Stimulated activated CD4-positive, alpha-beta T cell treated with anti-CD3 and anti-CD28 coated beads, Interleukin-4, amount 100 ng/mL, for 24 hours (primary cell): ENCODE measurements at regions not wholly inside any gene's neighbourhood (a gene's known extent, or its start where the extent isn't known, plus 50 kb on each side); places are given as distances from the start of the nearest gene placed in this dataset.

Experiments
- DNase-seq: peaks from one replicate; pipeline ENCODE4 v3.0.0-alpha.2; 2020

DNA sequence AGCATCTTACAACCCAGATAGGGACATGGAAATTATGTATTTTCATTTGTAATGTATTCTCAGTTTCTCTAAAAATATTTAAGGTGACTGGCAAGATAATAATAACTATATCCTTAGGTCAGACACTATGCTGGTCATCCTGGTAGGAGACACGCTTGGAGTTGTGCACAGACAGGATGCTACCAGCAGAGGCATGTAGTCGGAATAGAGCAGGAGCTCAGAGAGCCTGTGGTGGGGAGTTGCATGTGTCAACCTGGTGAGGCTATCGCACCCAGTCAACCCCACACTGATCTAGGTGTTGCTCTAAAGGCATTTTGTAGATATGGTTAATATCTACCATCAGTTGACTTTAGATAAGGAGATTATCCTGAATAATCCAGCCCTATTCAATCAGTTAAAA, 318.5 kb downstream of the MIAT start:
- DNase-seq, result no peak

DNA sequence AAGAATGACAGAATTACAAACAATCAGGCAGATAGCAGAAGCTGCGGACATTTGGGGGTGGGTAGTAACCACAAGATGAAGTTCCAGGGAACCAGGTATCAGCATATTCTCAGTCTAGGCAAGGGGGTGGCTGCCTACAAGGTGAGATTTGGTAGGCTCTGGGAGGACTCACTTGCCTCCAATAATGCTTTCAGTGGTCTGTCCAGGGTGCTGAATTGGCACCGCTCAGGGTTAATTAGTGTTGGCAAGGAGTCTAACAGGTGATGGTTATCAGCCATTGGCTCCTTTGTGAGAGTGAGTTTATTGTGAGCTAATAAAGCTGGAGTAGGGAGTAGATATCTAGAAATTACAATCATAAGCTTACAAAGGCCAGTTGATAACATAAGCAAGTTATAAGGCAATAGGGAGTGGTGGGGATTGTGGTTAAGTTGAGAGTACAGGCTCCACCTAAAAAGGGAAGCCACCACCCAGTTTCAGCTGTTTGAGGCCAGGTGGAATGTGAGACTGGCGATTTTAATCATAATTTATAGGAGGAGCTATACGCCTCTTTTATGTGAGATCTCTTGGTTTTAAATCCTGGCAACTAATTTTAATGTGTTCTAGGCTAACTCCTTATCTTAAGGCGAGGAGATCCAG, 320.5 kb downstream of the MIAT start:
- DNase-seq, result no peak

DNA sequence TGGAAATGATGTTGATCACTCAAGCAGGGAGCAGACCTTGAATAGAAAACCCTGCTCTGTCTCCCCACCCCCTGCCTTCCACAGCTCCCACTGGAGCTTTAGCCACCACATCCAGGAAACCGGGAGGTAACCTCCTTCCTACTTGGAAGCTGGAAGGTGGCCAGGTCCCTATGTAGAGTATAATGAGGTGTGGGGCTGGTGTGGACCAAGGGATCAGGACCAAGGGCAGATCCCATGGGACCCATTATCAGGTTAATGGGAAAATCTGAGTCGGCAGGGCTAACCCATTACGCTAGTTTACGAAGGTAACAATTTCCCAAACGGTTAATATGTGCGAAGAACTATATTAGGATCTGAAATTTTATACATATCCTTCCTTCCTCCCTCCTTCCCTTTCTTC, 321.9 kb downstream of the MIAT start:
- no peak for DNase-seq

DNA sequence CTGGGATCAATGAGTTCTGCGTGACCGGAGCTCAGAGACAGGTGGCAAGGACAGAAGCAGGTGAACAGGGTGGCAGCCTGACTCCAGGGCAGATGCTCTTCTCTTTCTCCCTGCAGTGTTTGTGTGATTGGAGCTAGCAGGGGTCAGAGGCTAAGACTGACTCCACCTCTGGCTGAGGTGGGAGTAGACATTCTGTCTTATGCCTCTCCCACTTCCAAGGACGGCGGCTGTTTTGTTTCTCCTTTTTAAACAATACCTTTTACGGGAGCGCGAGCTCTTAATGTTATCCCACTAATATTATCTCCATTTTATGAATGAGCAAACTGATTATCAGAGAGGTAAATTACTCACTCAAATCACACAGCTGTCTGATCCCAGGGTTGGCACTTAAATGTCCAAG, 323.7 kb downstream of the MIAT start:
- DNase-seq, result no peak

DNA sequence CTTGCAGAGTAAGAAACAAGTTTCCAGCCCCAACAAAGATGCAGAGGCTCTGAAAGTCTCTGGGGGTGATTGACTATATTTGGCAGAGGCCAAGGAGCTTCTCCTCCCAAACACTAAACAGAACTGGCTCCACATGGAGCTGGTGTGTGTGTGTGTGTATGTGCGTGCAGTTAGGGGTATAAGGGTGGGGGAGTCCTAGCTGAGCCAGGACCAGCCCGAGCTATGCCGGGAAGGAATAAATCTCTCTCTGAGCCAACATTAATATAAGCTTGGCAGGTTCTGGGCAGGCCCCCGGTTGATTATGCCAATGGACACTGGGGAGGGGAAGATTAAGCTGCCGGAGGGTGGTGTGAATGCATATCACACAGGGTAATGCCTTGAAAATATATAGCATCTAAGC, 324.2 kb downstream of the MIAT start:
- no peak for DNase-seq

DNA sequence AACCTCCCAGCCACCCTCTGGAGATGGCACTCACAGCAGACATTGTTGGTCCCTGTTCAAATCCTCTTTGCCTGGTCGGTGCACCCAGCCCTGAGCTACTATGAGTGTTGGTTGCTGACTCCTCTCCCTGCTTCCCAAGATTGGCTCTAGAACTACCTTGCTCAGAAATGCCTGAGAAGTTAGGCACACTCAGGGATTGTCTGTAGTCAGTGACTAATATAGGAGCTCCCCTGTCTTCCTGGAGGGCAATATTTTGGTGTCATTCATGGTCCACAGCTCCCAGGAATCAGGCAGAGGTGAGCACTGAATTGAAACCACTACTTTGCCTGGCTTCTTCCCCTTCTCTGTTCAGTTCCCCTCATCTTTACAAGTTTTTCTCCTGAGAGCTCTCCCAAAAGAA, 325.9 kb downstream of the MIAT start:
- DNase-seq, result no peak

DNA sequence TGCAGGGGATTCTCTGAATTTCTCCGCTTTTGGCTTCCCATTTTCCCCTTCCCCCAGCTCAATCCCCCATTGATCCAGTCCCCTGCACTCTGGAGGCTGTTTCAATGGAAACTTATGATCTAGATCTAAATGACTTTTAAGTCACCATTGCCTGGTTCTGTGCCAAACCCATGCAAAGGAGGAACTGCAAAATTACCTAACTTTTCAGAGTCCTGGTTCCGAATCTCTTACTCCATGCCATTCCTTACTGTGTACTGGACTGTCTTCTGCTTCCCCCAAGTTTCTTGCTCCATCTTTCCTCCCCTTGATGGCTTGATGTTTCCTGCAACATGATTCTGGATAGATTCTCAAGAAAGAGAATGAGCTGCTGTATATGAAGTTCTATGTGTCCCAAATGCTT, 327.8 kb downstream of the MIAT start:
- DNase-seq, result no peak

DNA sequence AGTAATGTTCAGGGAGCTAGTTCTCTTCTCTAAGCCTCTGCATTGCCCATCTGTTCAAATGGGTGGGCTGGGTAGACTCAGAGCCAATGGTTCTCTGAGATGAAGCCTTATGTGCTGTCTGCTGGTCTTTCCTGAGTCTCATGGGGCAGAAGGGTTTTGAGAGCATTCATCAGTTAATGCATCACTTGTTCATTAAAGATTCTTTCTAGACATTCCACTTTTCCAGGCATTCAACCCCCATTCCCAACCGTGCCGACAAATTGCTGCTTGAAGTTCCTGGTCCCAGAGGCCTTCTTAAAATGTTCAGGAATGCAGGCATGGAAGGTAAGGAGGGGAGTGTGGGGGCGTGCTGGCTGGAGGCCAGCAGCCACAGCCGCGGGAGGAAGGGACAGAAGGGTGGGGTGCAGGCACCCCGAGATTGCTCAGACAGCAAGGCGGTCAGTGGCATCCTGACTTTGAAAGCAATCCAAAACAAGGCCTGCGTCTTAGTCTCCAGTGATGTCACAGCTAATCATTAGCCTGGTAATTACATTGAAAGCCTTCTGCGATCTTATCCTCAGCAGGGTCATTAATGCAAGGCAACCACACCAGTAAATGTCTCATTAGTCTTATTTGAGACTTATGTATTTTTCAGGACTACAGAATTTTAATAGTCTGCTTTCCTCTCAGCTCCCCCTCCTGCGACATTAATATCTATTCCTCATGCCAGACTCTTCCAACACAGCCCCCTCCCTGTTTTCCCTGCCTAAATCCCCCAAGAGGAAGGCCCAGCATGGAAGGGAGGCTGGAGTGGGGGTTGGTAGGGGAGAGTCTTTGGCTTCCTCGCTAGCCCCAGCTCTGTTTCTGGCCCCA, 328.8 kb downstream of the MIAT start:
- no peak for DNase-seq

DNA sequence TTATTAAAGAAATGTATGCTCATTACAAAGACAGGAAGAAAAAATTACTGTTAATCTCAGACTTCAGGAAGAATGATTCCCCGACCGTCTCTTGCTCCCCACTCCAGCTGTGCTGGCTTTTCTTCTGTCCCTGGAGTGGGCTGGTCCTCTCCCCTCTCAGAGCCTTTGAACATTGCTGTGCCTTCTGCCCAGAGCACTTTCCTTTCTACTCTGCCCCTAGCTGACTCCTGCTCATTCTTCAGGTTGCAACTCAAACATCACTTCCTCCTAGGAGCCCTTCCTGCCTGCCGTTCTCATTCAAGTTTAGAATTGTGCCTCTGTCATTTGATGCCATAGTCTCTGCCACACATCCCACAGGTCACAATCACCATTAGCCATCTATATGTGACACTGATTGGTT, 329.5 kb downstream of the MIAT start:
- DNase-seq, result no peak

DNA sequence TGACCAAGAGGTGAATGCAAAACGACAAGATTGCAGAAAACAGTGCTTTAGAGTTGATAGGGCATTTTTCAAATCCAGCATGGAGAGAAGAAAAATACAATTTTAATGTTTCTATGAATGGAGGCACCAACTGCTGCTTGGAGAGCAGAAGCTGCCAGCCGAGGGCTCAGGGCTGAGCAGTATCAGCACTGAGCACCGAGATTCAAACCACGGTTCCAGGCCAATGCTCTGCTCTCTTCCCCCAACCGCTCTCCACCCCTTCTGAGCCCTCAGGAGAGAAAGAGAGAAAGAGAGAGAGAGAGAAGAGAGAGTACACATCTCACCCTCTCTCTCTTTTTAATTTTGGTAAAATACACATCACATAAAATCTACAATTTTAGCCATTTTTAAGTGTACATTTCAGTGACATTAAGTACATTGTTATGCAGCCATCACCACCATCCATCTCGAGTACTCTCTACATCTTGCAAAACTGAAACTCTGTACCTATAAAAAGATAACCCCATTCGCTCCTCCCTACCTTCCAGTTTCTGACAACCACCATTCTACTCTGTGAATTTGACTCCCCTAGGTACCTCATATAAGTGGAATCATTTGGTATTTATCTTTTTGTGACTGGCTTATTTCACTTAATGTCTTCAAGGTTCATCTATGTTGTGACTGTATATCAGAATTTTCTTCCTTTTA, 333.3 kb downstream of the MIAT start:
- DNase-seq, result no peak

DNA sequence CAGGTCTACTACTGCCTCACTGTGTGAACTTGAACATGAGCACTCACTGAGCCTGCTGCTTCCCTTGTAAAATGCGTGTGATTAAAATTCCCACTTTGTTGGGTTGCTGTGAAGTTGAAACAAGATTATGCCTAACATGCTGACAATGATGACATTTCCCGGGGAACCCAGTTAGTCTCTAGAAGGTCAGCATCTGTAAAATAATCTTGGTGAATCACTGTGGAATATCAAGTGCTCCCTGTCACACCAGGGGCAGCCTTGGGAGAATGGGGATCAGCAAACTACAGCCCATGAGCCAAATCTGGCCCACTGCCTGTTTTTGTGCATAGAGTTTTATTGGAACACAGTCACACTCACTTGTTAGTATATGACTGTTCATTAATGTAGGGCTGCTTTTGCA, 335.2 kb downstream of the MIAT start:
- no peak for DNase-seq

DNA sequence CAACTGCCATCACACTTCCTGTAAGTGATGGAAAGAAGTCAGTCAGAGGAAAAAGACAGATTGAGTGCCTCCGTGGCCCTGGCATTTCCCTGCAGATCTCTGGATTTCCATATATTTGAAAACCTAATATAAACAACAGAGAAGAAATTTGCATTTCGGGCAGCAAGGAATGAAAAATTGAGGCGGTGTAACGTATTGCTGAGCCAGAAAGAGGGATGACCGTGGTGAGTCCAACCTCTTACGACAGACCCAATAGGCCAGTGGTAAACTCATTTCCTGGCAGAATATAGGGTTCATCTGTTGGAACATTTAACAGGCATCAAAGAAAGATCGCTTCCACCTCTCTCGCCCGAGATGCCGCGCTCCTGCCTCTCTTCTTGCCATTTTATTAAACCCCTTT, 336.5 kb downstream of the MIAT start:
- DNase-seq, result no peak

DNA sequence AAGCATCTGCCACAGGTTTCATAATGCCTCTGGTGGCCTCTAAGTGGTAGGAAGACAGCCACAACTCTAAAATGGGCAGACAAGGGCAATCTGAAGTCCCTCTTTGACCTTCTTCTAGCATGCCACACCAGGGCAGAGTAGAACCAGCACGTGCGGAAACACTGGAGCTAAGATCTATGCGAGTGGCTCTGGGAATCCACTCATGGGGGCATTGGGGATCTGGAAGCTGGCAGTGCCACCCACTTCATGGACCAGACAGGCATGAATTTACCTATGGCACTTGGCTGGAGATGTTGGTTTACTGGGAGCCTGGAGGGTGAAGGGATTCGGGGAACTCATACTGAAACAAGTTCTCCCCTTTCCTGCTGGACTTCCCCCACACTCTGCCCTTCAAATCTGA, 337.4 kb downstream of the MIAT start:
- no peak for DNase-seq

DNA sequence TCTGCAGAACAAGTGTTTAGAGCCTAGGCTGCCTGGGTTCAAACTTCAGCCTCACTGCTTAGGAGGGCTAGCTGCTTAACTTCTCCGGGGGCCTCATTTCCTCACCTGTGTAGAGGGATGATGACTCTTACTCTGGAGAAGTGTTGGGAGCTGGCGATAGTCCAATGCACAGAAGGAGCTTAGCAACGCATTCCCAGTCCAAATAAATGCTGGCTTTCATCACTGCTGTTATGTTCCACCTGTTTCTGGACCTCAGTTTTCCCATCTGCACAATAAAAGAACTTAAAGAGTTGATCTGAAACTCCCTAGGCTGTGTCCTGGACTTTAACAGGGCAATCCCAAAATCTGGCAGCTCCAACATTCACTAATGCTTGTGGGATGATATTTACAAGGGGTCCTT, 337.8 kb downstream of the MIAT start:
- no peak for DNase-seq

DNA sequence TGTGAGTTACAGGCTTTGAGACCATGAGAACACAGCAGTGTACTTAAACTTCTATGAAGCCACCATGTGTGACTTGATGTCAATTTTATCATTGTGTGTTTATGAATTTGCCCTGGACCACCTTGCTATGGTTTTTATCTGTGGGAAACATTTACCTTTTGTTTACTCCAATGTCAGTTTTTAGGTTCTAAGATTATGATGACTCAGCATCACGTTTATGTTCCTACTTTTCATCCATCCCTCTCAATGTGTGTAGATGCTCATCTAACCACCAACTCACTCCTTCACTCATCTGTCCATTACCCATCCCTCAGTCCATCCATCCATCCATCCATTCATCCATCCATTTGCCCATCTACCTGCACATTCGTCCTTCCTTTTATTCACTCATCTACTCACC, 338.8 kb downstream of the MIAT start:
- DNase-seq, result no peak

DNA sequence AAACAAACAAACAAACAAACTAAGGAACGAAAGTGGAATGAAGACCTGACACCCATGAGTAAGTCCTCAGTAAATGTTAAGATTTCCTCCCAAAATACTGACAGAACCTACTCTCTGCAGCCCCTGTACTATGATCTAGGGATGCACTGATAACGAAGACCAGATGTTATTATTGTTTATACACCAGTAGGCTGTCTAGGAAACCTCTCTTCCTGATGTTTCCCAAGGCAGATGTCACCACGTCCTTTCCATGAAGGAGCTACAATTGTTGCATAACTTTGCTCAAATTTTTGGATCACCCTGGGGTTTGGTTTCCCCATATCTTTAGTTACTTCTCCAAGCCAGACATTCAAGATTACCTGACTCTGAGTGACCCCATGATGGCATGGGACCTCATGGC, 340.7 kb downstream of the MIAT start:
- no peak for DNase-seq

DNA sequence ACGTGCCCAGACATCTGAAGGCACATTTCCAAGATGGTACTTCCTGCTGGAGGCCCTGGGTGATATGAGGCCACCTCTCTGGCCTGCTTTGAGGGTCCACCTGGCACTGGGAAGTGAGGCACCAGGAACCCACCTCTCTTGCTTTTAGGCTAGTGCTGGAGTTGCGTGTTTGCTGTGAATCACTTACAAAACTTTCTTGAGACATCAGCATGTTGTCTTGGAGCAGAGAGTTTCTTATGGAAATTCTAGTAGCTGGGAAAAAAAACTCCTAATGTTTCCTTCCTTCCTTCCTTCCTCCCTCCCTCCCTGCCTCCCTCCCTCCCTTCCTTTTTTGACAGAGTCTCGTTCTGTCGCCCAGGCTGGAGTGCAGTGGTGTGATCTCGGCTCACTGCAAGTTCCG, 341.3 kb downstream of the MIAT start:
- no peak for DNase-seq

DNA sequence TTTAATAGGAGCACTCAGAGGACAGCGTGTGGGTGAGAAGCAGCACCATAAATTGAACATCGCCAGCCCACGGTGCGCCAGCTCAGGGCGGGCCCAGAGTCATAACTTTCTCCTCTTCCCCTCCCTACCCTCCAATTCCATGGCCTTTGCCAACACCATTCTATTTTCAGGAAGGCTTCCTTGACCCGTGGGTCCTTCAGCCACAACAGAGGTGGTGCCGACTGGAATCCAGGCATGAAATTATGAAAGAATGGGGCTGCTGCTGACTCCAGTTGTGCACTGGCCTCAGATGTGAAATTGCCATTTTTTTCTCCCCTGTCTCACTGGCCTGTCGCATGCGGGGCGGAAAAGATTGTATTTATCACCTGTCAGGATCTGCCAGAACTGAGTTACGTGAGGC, 345.9 kb downstream of the MIAT start:
- DNase-seq, result no peak

DNA sequence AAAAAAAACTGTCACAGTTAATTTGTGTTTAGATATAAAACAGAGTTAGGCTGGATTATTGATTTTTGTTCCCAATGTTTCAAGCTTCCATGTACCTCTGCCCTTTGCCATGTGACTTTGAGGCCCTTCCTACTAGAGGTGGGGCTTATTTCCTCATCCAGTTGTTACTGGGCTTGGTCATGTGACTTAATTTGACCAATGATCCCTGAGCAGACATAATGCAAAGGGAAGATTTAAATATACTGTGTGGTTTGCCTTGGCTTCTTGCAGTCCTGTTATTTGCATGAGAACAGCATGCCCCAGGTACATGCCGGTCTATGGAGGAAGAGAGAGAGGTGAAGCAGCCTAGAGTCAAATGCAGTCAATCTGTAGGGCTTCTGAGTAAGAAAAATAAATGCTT, 347.0 kb downstream of the MIAT start:
- no peak for DNase-seq

DNA sequence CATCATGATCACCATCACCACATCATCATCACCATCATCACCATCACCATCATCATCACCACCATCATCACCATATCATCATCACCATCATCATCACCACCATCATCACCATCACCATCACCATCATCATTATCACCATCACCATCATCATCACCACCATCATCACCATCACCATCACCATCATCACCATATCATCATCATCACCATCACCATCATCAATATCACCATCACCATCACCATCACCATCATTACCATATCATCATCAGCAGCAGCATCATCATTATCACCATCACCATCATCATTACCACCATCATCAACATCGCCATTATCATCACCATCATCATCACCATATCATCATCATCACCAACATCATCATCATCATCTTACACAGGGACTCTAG, 351.1 kb downstream of the MIAT start:
- no peak for DNase-seq

DNA sequence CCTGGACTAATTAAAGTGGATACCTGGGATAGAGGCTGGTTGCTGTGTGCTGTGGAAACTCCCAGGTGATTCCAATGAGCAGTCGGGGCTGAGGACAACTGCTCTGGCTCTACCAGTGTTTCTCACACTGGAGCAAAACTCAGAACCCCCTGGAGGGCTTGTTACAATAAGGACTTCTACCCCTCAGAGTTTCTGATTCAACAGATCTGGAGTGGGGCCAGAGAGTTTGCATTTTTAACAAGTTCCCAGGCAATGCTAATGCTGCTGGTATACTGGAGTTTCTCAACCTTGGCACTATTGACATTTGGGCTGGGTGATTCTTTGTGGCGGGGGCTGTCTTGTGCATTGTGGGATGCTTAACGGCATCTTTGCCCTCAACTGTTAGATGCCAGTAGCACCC, 353.7 kb downstream of the MIAT start:
- no peak for DNase-seq

DNA sequence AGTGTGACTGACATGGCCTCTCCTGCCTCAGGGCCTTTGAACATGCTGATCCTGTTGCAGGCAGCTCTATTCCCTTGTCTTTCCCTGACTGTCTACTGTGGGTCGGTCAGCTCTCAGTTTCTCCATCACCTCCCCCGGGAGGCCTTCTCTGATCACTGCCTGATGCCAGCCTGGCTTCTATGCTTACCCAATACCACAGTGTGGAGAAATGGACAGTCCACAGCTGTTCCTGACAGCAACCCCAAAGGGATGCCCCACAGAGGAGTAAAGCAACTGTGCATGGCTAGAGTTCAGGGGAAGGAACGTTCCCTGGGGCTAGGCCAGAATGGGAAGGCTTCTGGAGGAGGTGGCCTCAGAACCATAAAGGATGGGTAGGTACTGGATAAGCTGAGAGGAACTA, 354.3 kb downstream of the MIAT start:
- no peak for DNase-seq

DNA sequence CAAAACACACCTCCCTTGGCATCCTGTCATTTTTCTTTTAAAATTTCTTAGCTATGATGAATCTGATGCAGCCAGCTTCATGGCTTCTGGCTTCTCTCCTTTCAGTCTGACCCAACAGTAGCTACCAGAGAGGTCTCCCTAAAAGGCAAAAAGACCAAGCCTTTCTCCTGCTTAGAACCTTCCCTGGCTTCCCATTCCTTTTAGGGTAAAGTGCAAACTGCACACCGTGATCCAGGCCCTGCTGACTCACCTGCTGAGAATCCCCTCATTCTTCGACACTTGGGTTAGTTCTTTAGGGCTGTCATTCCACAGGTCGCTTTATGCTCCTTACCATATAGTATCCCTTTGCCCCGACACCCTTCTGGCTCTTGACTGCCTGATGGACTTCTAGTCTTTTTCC, 362.4 kb downstream of the MIAT start:
- DNase-seq, result no peak

DNA sequence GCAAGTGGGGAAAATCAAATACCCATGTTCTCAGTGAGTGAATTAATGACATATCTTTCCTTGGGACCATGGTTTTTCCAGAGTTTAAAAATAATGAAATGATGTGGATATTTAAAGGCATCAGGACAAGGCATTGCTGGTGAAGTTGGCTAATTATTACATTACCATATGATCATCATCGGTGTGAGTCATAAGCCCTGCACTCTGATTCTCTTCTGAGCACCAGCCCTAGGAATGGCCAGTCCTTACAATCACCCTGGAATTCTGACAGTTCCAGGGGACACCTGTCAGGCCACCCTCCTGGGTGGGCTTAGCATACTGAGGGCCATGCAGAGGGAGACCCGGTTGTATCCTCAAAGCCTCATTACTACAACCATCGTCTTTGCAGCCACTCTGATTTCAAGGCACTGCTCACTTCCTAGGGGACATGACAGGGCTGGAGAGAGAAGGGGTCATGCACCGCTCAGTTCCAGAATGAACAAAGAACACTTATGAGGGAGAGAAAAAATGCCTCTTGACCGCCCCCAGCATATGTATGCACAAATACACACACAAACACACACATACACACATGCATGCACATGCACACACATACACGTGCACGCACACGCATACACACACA, 365.0 kb downstream of the MIAT start:
- DNase-seq, result no peak
